ENCODE measurements at regions not wholly inside any gene's neighbourhood (a gene's known extent, or its start where the extent isn't known, plus 50 kb on each side); places are given as distances from the start of the nearest gene placed in this dataset.

DNA sequence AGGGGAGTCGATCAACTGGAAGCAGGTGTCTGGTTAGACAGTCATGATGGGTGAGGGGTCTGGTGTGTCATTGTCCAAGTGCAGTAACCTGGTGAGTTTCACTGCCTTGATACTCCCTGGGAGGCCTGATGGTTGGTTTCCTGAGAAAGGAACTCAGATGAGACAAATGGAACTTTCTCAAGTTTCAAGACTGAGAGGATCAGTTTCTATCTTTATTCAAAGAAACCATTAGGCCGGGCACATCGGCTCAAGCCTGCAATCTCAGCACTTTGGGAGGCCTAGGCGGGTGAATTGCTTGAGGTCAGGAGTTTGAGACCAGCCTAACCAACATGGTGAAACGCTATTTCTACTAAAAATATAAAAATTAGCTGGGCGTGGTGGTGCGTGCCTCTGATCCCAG lies 776.1 kb downstream of the AACS start:
- TF ChIP-seq ZFX (IDR thresholded peaks at IDR 0.05): no peak
- TF ChIP-seq, protein P1, sequence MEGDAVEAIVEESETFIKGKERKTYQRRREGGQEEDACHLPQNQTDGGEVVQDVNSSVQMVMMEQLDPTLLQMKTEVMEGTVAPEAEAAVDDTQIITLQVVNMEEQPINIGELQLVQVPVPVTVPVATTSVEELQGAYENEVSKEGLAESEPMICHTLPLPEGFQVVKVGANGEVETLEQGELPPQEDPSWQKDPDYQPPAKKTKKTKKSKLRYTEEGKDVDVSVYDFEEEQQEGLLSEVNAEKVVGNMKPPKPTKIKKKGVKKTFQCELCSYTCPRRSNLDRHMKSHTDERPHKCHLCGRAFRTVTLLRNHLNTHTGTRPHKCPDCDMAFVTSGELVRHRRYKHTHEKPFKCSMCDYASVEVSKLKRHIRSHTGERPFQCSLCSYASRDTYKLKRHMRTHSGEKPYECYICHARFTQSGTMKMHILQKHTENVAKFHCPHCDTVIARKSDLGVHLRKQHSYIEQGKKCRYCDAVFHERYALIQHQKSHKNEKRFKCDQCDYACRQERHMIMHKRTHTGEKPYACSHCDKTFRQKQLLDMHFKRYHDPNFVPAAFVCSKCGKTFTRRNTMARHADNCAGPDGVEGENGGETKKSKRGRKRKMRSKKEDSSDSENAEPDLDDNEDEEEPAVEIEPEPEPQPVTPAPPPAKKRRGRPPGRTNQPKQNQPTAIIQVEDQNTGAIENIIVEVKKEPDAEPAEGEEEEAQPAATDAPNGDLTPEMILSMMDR (conservative IDR thresholded peaks at IDR 0.05): no peak
